Upper lobe of right lung (tissue), 1 donor: ENCODE measurements at regions not wholly inside any gene's neighbourhood (a gene's known extent, or its start where the extent isn't known, plus 50 kb on each side); places are given as distances from the start of the nearest gene placed in this dataset.
A peak's percentile ranks its signal among the peaks of the same experiment; 100 is the strongest.

ENCODE experiments used
- ATAC-seq: fragments of 200-7000 bp; cut with Tn5 transposase; one replicate; pipeline ENCODE4 v1.9.1; 2020; ENCODE audit warnings: mild to moderate bottlenecking, moderate library complexity
- DNase-seq: peaks from one replicate; pipeline ENCODE4 v3.0.0-alpha.2; 2020
- H3K27ac ChIP-seq: fragments of 200-600 bp; one replicate; pipeline ENCODE4 v1.8.0; 2022
- H3K27me3 ChIP-seq: fragments of 200-600 bp; one replicate; pipeline ENCODE4 v1.8.0; 2022; ENCODE audit warnings: mild to moderate bottlenecking
- H3K36me3 ChIP-seq: fragments of 200-600 bp; one replicate; pipeline ENCODE4 v1.8.0; 2022
- H3K4me1 ChIP-seq: fragments of 200-600 bp; one replicate; pipeline ENCODE4 v1.8.0; 2022
- H3K4me3 ChIP-seq: fragments of 200-600 bp; one replicate; pipeline ENCODE4 v1.8.0; 2022; ENCODE audit warnings: mild to moderate bottlenecking
- H3K9me3 ChIP-seq: fragments of 200-600 bp; one replicate; pipeline ENCODE4 v1.8.0; 2022
- intact Hi-C: fragments of 100-400 bp; cut with DNase I; formaldehyde crosslinking; loops from one replicate; pipeline ENCODE4 v1.11.0; 2022
- TF ChIP-seq, protein P1 (sequence below): fragments of 200-600 bp; IDR thresholded peaks from one replicate; pipeline ENCODE4 v1.8.0; 2022; ENCODE audit warnings: antibody characterized with exemption
- donor health status: DM: no; HTN: yes; CAD: no; lungs with severe emphysema.

DNA sequence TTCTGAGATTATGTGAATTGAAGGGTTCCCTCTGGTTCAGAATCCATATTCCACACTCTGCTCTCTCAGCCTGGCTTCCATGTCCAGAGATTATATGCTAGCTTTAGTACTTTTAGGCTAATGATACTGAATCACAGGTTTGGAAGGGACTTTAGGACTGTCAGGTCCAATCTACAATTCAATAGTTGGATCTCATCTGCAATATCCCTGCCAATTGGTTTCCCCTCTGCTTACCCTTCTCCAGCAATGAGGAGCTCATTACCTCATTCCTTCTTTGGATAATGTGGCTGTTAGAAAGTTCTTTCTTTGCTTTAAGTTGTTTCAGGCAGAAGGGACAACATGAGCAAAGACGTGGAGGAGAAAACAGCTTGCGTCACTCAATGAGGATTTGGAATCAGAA, 245.3 kb downstream of the PLPP3 start:
- H3K4me1 ChIP-seq: peaks cover 6% of the 10 kb centered on the region
- TF ChIP-seq, protein P1, sequence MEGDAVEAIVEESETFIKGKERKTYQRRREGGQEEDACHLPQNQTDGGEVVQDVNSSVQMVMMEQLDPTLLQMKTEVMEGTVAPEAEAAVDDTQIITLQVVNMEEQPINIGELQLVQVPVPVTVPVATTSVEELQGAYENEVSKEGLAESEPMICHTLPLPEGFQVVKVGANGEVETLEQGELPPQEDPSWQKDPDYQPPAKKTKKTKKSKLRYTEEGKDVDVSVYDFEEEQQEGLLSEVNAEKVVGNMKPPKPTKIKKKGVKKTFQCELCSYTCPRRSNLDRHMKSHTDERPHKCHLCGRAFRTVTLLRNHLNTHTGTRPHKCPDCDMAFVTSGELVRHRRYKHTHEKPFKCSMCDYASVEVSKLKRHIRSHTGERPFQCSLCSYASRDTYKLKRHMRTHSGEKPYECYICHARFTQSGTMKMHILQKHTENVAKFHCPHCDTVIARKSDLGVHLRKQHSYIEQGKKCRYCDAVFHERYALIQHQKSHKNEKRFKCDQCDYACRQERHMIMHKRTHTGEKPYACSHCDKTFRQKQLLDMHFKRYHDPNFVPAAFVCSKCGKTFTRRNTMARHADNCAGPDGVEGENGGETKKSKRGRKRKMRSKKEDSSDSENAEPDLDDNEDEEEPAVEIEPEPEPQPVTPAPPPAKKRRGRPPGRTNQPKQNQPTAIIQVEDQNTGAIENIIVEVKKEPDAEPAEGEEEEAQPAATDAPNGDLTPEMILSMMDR: no peak
- no peak overlapping the region for H3K4me3 ChIP-seq
- no peaks in the 10 kb centered on the region for H3K27me3 ChIP-seq
- no peak for DNase-seq
- no peaks in the 10 kb centered on the region for H3K36me3 ChIP-seq
- no peaks in the 10 kb centered on the region for H3K9me3 ChIP-seq
- H3K27ac ChIP-seq: no peak overlapping the region
- intact Hi-C loops: no loop called here
- no peak for ATAC-seq

DNA sequence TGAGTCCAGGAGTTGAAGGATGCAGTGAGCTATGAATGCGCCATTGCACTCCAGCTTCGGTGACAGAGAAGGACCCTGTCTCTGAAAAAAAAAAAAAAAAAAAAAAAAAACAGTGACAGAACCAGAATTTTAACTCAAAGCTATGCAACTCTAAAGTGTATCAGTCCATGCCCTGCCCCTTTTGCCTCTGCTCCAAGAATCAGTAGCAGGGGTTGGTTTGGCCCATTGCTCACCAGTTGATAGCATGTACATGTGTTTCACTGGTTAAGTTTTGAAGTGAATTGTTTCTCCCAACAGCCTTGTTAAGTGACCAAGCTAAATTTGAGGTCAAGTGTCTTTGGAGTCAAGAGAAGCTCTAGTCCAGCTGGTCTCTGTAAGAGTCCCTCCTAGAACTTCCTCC, 245.9 kb downstream of the PLPP3 start:
- H3K27me3 ChIP-seq: no peaks in the 10 kb centered on the region
- peaks cover 6% of the 10 kb centered on the region for H3K4me1 ChIP-seq
- ATAC-seq (no peak), DNase-seq (no peak)
- intact Hi-C loops: no loop called here
- no peak overlapping the region for H3K27ac ChIP-seq
- no peaks in the 10 kb centered on the region for H3K36me3 ChIP-seq
- H3K4me3 ChIP-seq: no peak overlapping the region
- H3K9me3 ChIP-seq: no peaks in the 10 kb centered on the region
- TF ChIP-seq, protein P1: no peak

DNA sequence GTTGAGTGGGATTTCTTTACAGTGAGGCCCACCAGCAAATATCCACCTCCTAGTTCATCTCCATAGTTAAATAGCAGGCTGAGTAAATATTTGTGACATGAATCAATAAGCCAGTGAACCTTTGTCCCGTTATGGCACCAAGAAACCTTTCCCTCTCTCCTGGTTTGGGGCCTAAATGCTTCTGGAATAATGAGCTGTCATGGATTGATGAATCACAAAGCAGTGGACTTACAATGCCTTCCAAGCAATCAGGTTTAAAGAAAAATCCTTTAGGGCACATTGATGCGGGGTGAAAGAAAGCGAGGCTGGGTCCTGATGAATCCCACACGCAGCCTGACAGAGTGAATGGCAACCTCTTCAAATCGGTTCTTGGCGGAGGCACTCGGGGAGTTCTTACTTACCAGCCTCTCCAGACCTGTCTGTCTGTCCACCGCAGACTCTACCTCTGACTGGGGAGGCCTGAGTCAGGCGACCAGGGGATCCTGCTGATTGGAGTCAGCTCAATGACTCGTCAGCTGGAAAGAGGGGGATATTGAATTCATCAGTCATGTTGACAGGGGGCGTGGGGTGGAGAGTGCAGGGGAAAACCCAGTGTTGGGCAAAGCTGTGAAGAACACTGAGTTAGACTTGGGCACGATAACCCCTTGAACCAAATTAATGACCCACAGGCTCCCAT, 247.3 kb downstream of the PLPP3 start:
- TF ChIP-seq, protein P1: no peak
- ATAC-seq: no peak
- Histone ChIP-seq H3K27me3 (no peaks in the 10 kb centered on the region), H3K36me3 (no peaks in the 10 kb centered on the region), H3K9me3 (no peaks in the 10 kb centered on the region), H3K4me1 (peaks cover 6% of the 10 kb centered on the region), H3K27ac (no peak overlapping the region), H3K4me3 (no peak overlapping the region)
- intact Hi-C loops: no loop called here
- no peak for DNase-seq

DNA sequence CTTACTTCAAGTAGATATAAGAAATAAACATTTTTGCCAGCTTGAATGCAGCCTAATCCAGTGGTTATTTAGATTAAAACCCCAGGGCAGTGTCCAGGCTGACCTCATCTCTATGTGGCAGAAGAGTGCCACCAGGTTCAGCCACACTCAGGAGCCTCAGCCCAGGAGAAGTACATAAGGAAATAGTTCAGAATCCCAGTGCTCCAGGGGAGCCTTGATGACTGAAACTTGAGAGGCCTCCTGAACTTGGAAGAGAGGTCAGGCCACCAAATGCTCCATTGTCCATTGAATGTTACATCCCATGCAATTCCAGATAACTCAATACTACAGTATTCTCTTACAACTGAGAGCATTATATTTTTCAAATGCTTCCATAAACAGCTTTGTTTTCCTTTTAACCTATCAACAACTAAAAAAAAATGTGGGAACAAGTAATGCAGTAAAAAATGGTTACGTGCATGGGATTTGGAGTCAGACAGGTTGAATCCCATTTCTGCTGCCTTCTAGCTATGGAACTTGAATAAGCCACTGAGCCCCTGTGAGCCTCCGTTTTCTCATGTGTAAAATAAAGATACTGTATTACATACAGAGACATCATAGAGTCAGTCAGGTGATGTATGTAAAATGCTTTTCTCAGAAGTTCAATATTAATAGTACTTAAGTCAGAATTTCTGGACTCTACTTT, 248.0 kb downstream of the PLPP3 start:
- Histone ChIP-seq H3K4me1 (peaks cover 6% of the 10 kb centered on the region), H3K9me3 (no peaks in the 10 kb centered on the region), H3K27ac (no peak overlapping the region), H3K36me3 (no peaks in the 10 kb centered on the region), H3K27me3 (no peaks in the 10 kb centered on the region), H3K4me3 (no peak overlapping the region)
- TF ChIP-seq, protein P1: no peak
- intact Hi-C loops: no loop called here
- no peak for ATAC-seq
- DNase-seq: no peak

DNA sequence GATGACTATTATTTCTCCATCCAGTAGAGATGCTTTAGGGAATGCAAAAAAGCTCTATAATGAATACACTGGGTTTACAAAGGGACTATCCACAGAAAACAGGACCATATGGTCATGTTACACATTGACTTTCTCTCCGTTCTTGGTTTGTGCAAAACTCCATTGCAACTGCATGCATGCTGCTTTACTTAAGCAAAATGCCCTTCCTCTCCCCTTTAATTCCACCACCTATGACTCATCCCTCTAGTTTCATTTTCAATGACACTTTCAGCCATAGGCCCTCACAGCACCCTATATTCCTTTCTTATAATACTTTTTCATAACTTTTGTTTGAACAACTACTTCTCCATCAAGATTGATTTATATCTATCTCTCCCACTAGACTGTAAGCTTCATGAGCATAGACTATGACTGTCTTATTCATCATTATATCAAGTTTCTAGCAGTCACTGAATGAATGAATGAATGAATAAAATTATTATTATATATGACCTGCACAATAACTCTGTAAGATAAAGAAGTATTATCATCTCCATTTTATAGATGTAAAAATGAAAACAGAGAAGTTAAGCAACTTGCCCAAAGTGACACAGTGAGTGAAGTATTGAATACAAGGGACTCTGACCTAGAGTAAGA, 248.9 kb downstream of the PLPP3 start:
- ATAC-seq (peak; percentile 34), DNase-seq (no peak)
- H3K4me1 ChIP-seq: peaks cover 6% of the 10 kb centered on the region
- no peaks in the 10 kb centered on the region for H3K27me3 ChIP-seq
- intact Hi-C loops: no loop called here
- no peaks in the 10 kb centered on the region for H3K9me3 ChIP-seq
- no peak overlapping the region for H3K4me3 ChIP-seq
- no peaks in the 10 kb centered on the region for H3K36me3 ChIP-seq
- no peak overlapping the region for H3K27ac ChIP-seq
- TF ChIP-seq, protein P1: no peak
